Adrenal gland (tissue), 5 donors: ENCODE measurements at regions not wholly inside any gene's neighbourhood (a gene's known extent, or its start where the extent isn't known, plus 50 kb on each side); places are given as distances from the start of the nearest gene placed in this dataset.

Experiments
- CTCF ChIP-seq, 6 experiments: fragments of 450-650 bp in 4 of 6; fragments of 200-600 bp in 2 of 6; sonication (generic) in 1 of 6; IDR thresholded peaks; 1 replicate in 5 of 6; 2 replicates in 1 of 6; pipeline versions ENCODE4 v1.5.1 to v1.8.0; 2016 to 2021; ENCODE audit warnings: antibody characterized with exemption in 6 of 6, mild to moderate bottlenecking in 2 of 6, moderate library complexity in 1 of 6
- POLR2A ChIP-seq, 2 donors: fragments of 450-650 bp; IDR thresholded peaks; one replicate each; pipeline ENCODE4 v1.6.1; 2017; ENCODE audit warnings: antibody characterized with exemption in 2 of 2, mild to moderate bottlenecking in 2 of 2, moderate library complexity in 1 of 2
- donor health status: DM: no; HTN: no; CAD: no.

- TF ChIP-seq CTCF (IDR thresholded peaks at IDR 0.05) (no peak), POLR2A (IDR thresholded peaks at IDR 0.05) (no peak)
Observed at GRCh38 chr18:46211816-46212215, 107.6 kb downstream of the HAUS1 start.
